WTC11 (cell line): ENCODE measurements at regions not wholly inside any gene's neighbourhood (a gene's known extent, or its start where the extent isn't known, plus 50 kb on each side); places are given as distances from the start of the nearest gene placed in this dataset.

Source experiments
- ARID4B ChIP-seq: sonication (generic); formaldehyde crosslinking; IDR thresholded peaks from 2 replicates; pipeline ENCODE4 v1.8.0; 2023; ENCODE audit warnings: missing genetic modification reagents, mild to moderate bottlenecking, borderline replicate concordance
- ATF6 ChIP-seq: sonication (generic); formaldehyde crosslinking; IDR thresholded peaks from 2 replicates; pipeline ENCODE4 v1.8.1; 2023; ENCODE audit warnings: mild to moderate bottlenecking, missing genetic modification reagents
- CTCF ChIP-seq: fragments of 200-600 bp; IDR thresholded peaks from 2 replicates; pipeline ENCODE4 v1.8.0; 2022; ENCODE audit warnings: antibody characterized with exemption
- FOXP1 ChIP-seq: sonication (generic); formaldehyde crosslinking; IDR thresholded peaks from 2 replicates; pipeline ENCODE4 v1.8.0; 2022; ENCODE audit warnings: missing genetic modification reagents, mild to moderate bottlenecking, moderate library complexity, borderline replicate concordance
- GABPB1 ChIP-seq: sonication (generic); formaldehyde crosslinking; IDR thresholded peaks from 2 replicates; pipeline ENCODE4 v1.8.1; 2023; ENCODE audit warnings: mild to moderate bottlenecking, missing genetic modification reagents
- GTF2I ChIP-seq: fragments of 250-450 bp; sonication (Bioruptor Pico); conservative IDR thresholded peaks from 2 replicates; pipeline ENCODE4 v1.4.0; 2021; ENCODE audit warnings: mild to moderate bottlenecking
- SMAD3 ChIP-seq: sonication (generic); formaldehyde crosslinking; IDR thresholded peaks from 2 replicates; pipeline ENCODE4 v1.8.0; 2022; ENCODE audit warnings: missing genetic modification reagents, mild to moderate bottlenecking, borderline replicate concordance
- STAT6 ChIP-seq: sonication (generic); formaldehyde crosslinking; conservative IDR thresholded peaks from 2 replicates; pipeline ENCODE4 v1.8.1; 2023; ENCODE audit warnings: mild to moderate bottlenecking, low read depth, missing genetic modification reagents, moderate library complexity
- TEAD4 ChIP-seq: sonication (generic); formaldehyde crosslinking; IDR thresholded peaks from 2 replicates; pipeline ENCODE4 v1.8.0; 2022; ENCODE audit warnings: mild to moderate bottlenecking, missing genetic modification reagents
- ZNF671 ChIP-seq: fragments of 250-450 bp; sonication (Bioruptor Pico); IDR thresholded peaks from 2 replicates; pipeline ENCODE4 v1.8.0; 2021; ENCODE audit warnings: mild to moderate bottlenecking
- TF ChIP-seq, protein P1 (sequence below): sonication (generic); formaldehyde crosslinking; IDR thresholded peaks from 2 replicates; pipeline ENCODE4 v1.8.1; 2023; ENCODE audit warnings: mild to moderate bottlenecking, missing genetic modification reagents, borderline replicate concordance
- TF ChIP-seq, protein P2 (sequence below): sonication (generic); formaldehyde crosslinking; IDR thresholded peaks from 2 replicates; pipeline ENCODE4 v1.8.1; 2023; ENCODE audit warnings: mild to moderate bottlenecking, missing genetic modification reagents, moderate library complexity
- TF ChIP-seq, protein P3 (sequence below): sonication (generic); formaldehyde crosslinking; IDR thresholded peaks from 2 replicates; pipeline ENCODE4 v1.8.0; 2022; ENCODE audit warnings: mild to moderate bottlenecking, missing genetic modification reagents

DNA sequence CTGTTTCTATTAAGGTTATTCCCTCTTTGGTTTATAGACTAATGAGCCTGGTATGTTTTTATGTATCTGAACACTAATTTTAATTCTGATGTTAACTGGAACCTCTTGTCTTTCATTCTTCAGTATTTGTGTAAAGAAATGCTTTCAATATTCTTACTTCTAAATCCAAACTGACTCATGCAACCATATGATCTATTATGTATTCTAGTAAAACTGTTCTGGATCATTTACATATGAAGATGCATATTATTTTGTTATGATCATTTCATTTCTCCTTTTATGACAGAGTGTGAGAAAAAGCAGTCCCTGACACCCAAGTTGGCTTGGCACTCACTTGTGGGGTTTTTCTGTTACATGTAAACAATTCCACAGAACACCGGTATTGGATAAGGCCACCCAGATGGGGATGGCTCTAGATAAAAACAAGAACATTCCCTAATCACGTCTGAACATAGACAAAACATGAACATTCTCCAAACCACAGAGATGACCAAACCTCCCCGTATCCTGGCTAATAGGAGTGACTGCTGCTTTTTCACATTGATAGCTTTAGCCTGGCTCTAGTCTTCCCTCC lies 72.2 kb upstream of the EPHB3 start:
- TF ChIP-seq, protein P1, sequence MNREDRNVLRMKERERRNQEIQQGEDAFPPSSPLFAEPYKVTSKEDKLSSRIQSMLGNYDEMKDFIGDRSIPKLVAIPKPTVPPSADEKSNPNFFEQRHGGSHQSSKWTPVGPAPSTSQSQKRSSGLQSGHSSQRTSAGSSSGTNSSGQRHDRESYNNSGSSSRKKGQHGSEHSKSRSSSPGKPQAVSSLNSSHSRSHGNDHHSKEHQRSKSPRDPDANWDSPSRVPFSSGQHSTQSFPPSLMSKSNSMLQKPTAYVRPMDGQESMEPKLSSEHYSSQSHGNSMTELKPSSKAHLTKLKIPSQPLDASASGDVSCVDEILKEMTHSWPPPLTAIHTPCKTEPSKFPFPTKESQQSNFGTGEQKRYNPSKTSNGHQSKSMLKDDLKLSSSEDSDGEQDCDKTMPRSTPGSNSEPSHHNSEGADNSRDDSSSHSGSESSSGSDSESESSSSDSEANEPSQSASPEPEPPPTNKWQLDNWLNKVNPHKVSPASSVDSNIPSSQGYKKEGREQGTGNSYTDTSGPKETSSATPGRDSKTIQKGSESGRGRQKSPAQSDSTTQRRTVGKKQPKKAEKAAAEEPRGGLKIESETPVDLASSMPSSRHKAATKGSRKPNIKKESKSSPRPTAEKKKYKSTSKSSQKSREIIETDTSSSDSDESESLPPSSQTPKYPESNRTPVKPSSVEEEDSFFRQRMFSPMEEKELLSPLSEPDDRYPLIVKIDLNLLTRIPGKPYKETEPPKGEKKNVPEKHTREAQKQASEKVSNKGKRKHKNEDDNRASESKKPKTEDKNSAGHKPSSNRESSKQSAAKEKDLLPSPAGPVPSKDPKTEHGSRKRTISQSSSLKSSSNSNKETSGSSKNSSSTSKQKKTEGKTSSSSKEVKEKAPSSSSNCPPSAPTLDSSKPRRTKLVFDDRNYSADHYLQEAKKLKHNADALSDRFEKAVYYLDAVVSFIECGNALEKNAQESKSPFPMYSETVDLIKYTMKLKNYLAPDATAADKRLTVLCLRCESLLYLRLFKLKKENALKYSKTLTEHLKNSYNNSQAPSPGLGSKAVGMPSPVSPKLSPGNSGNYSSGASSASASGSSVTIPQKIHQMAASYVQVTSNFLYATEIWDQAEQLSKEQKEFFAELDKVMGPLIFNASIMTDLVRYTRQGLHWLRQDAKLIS (CRISPR knock-in tag), result no peak
- TF ChIP-seq TEAD4 (CRISPR knock-in tag) (no peak), GABPB1 (CRISPR knock-in tag) (no peak), ATF6 (CRISPR knock-in tag) (no peak), GTF2I (CRISPR knock-in tag) (no peak), CTCF (no peak), FOXP1 (CRISPR knock-in tag) (no peak), ARID4B (CRISPR knock-in tag) (no peak), SMAD3 (CRISPR knock-in tag) (no peak), STAT6 (CRISPR knock-in tag) (no peak), ZNF671 (no peak)
- TF ChIP-seq, protein P2, sequence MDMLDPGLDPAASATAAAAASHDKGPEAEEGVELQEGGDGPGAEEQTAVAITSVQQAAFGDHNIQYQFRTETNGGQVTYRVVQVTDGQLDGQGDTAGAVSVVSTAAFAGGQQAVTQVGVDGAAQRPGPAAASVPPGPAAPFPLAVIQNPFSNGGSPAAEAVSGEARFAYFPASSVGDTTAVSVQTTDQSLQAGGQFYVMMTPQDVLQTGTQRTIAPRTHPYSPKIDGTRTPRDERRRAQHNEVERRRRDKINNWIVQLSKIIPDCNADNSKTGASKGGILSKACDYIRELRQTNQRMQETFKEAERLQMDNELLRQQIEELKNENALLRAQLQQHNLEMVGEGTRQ (CRISPR knock-in tag), result no peak
- TF ChIP-seq, protein P3, sequence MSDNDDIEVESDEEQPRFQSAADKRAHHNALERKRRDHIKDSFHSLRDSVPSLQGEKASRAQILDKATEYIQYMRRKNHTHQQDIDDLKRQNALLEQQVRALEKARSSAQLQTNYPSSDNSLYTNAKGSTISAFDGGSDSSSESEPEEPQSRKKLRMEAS, result no peak
